Cardiac fibroblast (primary cell): ENCODE measurements at regions not wholly inside any gene's neighbourhood (a gene's known extent, or its start where the extent isn't known, plus 50 kb on each side); places are given as distances from the start of the nearest gene placed in this dataset.

Experiments
- DNase-seq, 2 donors: peaks; one replicate each; pipeline versions ENCODE4 v3.0.0 to v3.0.0-alpha.2; 2010; ENCODE audit warnings: low read depth in 2 of 2
- H3K4me3 ChIP-seq, 2 donors: replicated peaks in 1 of 2; 1 replicate in 1 of 2; 2 replicates in 1 of 2; pipeline ENCODE4 v1.5.1; 2011; ENCODE audit warnings: low read depth in 2 of 2, low read length in 2 of 2, mild to moderate bottlenecking in 2 of 2, moderate library complexity in 1 of 2
- CTCF ChIP-seq: IDR thresholded peaks from one replicate; pipeline ENCODE4 v1.5.1; 2011; ENCODE audit warnings: low read depth, mild to moderate bottlenecking, low read length, inconsistent platforms

DNA sequence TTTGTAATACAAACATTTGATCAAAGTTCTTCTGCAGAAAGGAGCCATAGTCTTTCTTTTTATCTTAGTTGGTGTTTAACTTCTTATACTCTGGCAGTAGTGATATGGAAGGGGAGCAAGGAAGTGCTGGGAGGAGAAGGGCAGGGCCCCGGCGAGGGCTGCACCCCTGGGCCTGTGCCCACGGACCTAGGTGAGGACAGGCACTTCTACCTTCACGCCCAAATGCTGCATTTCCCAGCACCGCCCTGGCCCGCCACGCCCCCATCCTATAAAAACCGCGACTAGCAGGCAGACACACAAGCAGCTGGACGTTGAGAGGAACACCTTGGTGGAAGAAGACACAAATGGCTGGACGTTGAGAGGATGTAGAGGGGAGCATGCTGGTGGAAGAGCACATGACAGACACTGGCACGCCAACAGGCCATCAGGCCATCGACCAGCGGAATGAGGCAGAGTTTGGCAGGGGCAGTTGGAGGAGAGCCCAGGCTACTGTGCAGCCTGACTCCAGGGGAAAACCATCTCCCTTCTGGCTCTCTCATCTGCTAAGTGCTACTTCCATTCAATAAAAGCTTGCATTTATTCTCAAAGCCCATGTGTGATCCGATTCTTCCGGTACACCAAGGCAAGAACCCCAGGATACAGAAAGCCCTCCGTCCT, 81.5 kb upstream of the C9orf72 start:
- DNase-seq, result no peak
- H3K4me3 ChIP-seq, result no peak overlapping the region
- TF ChIP-seq CTCF, result no peak

DNA sequence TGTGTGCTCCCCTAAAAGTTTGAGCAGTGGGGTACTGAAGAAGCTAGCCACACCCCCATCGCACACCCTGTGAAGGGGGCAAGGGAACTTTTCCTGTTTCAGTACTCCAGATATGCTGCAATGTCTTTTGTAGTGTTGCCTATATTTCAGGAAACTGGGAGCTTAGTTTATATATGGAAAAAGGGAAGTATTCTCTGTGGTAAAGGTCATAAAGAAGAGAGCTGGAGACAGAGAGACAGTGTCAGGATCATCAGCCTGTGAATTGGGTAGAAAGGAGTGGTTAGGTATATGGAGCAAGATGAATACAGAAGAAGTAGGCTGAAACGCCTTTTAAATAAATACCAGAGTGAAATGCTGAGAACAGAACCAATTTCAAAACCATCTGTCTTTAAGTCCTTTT, 82.2 kb upstream of the C9orf72 start:
- no peak for DNase-seq
- H3K4me3 ChIP-seq, result no peak overlapping the region
- no peak for TF ChIP-seq CTCF

DNA sequence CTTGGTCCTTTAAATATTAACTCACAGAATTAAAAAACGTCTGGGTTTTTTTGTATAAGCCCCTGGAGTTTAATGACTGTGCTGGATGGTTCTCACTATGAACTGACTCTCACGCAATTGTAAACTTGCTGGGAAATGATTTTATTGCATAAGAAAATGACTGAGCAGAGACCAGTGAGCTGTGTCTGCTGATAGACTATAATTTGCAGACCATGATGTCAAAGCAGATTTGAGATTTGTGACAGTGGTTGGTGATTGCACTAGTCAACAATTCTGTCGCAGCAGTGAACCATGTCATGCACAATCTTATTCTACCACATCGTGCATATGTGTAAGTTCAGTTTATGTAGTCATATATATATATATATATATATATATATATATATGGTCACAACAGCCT, 85.7 kb upstream of the C9orf72 start:
- no peak for DNase-seq
- no peak for TF ChIP-seq CTCF
- no peak overlapping the region for H3K4me3 ChIP-seq

DNA sequence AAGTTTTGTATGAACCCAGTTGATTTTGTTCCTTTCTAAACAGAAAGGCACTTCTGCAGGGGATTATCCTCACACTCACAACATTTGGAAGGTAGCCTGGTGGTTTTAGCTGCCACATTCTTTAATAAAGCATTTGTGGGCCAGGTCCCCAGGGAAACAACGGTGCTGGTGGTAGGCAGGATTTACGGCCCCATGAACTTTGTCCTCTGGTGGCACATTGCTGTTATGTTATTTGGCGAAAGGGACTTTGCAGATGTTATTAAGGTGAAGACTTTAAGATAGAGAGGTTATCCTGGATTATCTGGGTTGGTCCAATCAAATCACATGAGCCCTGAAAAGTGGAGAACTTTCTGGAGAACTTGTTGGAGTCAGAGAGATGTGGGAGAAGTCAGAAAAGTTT, 86.3 kb upstream of the C9orf72 start:
- no peak for DNase-seq
- no peak overlapping the region for H3K4me3 ChIP-seq
- TF ChIP-seq CTCF, result no peak

GRCh38 chr9:27660148-27660547, 86.9 kb upstream of the C9orf72 start:
- no peak for DNase-seq
- H3K4me3 ChIP-seq, result no peak overlapping the region
- TF ChIP-seq CTCF, result no peak

- no peak for DNase-seq
- no peak for TF ChIP-seq CTCF
- no peak overlapping the region for H3K4me3 ChIP-seq
These were observed 90.2 kb upstream of the C9orf72 start for GRCh38 chr9:27663526-27663925.
